ENCODE measurements at regions not wholly inside any gene's neighbourhood (a gene's known extent, or its start where the extent isn't known, plus 50 kb on each side); places are given as distances from the start of the nearest gene placed in this dataset.
A peak's percentile ranks its signal among the peaks of the same experiment; 100 is the strongest.
"Not testable (repeated sequence)": the region's sequence is repeated elsewhere in the genome, so short reads cannot be mapped to it uniquely, and the experiment has no call there.

DNA sequence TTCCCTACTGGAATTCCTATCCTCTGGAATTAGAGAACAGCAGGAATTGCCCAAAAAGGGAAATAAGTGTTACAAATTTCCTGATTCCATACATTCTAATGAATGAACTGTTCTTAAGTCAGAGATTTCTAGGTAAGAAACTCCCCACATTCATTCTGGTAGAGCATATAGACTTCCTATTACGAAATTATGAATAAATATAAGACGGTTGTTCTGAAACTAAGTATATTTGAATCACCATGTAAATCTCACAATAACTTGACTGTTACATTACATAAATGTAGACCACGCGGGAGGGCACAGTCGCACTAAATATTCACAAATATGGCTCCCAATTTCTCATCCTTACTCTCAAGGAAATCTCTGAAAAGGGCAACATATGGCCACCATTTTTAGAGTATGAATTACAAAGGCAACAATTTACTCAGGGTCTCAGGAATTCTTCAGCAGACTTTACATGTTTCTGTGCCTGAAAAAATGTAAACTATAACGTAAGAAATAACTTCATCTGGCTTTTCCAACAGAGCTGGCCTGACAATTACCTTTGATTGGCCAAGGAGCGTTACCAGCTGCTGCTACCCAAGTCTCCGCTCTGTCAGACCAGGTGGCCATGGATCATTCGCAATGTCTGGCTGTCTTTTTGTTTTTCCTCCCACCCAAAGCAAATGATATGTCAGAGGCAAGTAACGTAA, 115.8 kb downstream of the MPP7 start:
- DNase-seq = no peak

DNA sequence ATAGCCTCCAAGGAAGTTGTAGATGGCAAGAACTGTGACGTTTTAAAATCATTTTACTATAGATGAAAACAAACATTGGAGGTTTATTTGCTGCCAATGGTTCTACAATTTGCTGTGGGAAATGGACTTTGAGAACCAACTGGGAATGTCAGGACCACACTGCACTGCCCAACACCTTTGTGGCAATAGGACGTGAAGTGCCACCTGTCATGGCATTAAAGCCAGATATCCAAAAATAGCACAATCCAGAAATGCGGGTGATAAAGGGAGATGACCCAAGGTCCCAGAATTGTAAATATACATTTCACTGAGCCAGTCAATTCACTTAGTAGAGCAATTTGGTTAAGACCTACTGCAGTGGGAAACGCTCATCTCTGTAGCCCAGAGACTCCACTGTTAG, 116.4 kb downstream of the MPP7 start:
- no peak for DNase-seq

DNA sequence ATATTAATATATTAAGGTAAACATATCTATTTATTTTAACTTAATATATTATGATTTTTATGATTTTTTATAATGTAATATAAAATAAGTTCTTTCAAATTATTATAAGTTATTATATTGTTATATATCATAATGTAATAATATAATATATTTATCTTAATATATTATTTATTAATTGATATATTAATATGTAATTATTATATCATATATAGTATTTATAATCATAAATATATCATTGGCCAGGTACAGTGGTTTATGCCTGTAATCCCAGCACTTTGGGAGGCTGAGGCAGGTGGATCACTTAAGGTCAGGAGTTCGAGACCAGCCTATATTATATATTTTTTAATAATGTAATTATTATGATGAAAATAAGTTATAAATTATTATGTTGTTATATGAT, 118.1 kb downstream of the MPP7 start:
- no peak for DNase-seq

DNA sequence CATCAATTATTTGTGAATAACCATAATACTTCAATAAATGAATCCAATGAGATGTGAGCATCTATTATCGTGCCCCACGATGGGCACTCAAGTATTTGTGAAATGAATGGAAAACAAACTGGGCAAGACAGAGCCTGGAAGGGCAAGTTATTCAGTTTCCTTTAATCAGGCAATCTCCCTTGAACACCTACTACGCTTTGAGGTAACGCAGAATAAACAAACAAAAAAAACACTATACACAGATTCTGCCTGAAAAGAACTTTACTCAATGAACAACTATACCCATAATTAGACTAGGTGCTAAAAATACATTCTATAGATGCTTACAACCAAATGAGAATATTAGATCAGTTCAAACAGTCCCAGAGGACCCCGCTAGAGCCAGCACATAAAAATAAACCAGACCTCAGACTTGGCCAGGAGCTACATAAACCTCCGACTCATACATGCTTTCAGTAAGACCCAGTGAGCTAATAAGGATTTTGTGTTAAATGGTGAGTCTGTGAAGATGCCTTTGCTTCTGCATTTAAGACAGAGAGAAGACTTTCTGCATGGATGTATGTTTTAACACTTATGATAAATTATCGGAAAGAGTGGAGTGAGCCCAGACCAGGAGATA, 121.3 kb downstream of the MPP7 start:
- DNase-seq = no peak

DNA sequence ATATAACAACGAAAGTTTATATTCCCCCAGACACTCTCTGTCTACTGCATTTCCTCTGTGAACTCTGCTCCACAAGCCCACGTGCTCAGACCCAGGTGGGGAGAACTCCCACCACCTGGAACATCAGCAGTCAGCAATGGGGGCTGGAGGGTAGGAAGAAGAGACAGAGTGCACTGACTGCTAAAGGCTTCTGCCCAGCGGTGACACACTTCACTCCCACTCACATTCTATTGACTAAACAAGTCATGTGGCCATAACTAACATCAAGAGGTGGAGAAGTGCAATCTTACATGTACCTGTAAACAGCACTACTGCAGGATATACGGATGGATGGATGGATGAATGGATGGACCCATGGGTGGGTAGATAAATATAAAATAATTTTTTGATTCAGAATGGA, 122.2 kb downstream of the MPP7 start:
- DNase-seq = peak; percentile 11

DNA sequence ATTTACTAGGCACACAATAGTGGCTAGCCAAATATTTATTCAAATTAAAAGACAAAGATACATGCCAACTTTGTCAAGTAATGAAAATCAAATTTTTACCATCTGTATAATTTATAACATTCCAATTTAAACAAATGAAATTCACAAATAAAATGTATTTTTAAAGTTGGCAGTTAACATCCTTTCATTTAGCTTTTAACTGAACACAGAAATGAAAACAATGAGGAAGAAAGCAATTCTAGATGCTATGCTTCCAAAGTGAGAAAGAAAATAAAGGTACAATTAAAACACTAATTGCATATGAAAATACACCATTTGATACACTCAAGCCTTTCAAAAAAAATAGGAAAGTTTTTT, 123.1 kb downstream of the MPP7 start:
- no peak for DNase-seq

DNA sequence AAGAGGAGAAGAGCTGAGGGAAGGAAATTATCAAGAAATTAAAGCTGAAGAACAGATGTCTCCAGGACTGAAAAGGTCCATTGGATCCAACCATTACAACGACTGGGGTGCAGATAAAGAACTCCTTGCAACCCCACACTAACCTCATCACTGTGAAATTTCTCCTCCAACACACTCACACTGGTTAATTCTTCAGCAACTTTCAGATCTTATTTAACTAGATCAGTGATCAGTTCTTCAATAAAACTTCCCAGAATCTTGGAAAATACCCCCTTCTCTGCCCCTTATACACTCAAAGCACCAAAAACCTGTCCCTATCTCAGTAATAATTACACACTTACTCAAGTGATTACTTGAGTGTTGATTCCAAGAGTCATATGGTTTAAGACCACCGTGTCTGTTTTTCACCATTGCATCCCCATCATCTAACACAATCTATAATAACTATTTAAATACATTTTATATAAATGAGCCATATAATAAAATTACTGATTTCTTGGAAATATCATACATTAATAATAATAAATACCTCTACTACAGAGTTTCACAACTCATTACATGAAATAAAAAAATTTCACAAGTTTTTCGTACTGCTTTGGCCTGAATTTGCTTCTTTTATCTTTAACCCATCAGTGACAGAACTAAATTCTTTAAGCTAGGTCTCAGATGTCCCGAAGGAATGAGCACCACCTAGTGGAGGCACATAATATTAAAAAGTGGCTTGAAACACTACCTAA, 123.7 kb downstream of the MPP7 start:
- peak; percentile 87 for DNase-seq

DNA sequence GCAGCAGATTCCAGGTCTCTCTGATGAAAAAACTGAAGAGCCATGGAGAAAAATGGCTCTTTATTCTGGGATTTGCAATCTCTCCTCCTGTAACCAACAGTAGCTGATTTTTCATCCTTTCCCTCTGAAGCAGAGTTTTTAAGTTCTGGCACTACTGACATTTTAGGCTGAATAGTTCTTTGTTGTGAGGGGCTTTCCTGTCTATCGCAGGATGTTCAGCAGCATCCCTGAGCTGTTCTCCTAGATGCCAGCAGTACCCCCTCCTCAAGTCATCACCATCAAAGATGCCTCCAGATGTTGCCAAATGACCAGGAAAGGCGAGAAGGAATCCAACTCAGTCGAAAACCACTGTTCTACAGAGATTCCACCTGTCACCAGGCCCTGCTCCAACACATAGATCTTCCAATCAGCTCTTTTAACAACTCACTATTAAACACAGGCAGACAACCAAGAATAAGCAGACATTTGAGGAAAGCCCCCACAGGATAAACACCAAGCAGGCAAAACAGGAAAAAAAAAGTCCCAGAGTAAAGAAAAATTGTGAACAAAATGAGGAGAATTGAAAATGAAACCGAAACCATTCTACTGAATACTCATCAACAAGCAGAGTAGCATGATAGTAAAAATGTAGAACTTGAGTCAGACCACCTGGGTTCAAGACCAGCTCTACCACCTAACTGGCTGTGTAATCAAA, 124.8 kb downstream of the MPP7 start:
- DNase-seq = peak; percentile 83

DNA sequence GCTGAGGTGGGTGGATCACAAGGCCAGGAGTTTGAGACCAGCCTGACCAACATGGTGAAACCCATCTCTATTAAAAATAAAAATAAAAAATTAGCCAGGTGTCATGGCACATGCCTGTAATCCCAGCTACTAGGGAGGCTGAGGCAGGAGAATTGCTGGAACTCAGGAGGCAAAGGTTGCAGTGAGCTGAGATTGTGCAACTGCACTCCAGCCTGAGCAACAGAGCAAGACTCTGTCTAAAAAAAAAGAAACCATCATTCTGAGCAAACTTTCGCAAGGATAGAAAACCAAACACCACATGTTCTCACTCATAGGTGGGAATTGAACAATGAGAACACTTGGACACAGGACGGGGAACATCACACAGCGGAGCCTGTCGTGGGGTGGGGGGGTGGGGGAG, 126.4 kb downstream of the MPP7 start:
- not testable (repeated sequence) for DNase-seq

DNA sequence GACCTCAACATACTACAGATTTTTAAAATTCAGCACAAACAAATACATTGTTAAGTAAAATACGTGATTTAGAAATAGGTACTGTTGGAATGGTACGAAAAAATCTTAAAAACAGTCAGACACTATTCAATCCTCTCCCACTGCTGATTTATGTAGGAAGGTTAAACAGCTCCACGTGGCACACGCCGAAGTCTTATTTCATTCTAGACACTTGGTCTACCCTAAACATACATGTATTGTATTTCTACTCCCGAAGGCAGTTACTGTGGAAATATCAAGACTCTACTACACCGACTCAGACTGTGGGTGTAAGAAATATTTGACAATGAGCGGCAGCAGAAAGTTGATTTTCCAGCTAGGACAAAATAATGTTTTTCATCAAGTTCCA, 130.6 kb downstream of the MPP7 start:
- no peak for DNase-seq

DNA sequence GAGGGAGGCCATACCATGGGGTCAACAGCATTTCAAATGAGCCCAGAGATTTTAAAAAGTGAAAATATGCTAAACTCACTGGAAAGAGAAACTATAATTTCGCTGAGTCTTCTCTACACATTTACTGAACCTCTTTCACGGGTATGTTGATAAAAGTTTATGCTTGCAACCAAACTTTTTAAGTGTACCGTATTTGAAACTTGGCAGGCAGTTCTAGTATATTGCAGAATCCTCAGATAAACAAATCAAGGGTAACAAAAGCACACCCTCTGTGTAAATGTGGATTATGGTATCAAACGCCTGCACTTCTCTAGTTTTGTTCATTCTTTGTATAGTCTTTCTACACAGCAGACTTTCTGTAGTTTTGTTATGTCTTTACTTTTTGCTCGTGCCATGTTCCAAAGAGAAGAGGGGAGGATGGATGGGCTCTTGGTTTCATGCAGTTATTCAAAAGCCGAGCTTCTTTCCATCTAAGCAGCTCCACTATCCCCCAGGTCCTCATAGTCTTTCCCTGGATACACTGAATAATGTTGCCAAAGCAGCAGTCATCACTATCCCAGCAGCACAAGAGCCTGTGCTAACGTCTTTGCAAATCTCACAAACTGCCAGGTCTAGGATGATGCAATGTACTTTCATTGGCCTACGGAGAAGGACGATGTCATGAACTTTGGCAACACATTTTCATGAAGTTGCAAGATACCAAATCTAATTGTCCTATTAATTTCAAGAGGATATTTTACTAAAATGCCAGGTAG, 131.2 kb downstream of the MPP7 start:
- peak; percentile 35 for DNase-seq

DNA sequence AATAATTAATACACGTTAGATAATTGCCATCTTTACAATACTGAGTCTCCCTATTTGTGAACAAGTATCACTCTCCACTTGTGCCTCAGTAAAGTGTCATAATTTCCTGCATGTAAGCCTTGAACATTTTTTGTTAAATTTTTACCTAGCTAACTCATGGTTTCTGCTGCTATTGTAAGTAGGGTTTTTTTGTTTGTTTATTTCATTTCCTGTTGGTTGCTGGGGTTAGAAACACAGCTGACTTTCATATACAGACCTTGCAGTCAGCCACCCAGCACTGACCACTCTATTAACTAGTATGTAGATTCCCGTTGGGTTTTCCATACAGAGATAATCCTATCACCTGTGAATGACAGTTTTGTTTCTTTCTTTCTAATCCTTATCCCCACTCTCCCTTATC, 133.3 kb downstream of the MPP7 start:
- no peak for DNase-seq

DNA sequence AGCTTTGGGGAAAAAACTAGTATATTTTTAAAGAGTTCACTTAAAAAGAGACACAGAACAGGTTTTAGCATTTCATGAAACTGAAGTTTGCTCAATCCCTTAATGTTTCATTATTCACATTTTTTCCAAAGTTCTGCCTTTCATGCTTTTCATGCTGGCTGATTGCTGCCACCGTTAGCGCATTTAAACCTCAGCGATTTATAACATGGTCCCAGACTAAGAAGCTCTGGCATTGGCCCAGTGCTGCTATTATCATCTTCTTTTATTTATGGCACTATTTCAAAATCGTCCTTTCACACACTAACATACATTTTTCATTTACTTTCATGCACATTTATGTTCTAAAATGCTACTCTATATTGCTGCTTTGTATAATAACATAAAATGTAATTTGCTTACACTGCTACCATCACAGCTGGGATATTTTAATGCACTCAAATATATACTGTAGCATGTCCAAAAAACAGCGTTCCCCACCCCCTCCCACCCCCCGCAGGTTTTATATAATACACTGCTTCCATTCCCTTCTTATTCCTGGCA, 141.9 kb downstream of the MPP7 start:
- DNase-seq = no peak

DNA sequence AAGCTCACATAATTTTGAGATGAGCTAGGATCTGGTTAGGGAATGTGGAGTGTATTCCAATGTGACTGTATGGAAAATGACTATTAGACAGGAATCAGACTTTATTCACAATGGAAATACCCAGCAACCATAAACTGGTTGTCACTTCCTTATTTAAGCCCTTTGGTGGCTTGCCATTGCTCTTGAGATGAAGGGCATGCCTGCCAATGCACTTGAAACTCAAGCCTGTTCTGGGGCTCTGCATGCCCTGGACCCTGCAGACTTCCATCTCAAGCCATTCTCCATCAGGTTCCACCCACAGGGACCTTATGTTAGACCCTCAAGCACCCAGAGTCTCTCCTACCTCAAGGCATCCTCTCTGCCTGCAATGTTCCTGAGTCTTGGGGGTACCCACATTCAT, 145.5 kb downstream of the MPP7 start:
- DNase-seq = no peak

DNA sequence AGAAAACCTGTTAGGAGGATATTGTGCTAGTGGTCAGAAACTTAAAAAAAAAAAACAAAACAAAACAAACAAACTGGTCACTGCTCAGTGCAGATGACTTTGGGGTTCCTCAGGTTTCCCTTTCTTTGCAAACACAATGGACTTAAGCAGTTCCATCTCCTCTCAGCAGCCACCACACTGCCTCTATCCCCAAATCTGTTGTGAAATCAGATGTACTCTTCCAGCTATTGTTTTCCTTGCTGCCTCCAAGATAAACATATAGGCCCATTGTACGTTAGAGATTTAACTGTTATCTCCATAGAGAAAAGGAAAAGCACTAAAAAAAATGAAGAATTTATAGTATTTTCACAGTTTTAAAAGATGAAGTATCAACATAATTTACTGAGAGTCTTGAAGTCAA, 147.1 kb downstream of the MPP7 start:
- no peak for DNase-seq

DNA sequence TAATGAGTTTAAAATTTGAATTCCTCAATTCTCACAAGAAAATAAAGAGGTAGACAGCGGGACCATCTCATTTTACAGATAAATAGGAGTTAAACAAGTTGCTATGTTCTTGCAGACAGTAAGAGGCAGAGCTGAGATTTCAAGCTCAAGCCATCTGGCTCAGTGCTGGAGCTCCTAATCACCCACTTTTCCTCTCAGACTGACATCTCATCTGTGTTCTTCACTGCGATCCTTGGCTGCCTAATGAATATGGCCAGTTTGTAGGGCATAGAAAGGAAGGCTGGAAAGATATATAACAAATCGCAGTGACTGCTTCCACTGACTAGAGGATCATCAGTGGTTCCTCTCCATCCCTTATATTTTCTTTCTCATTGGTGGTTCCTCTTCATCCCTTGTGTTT, 151.2 kb downstream of the MPP7 start:
- DNase-seq = no peak

DNA sequence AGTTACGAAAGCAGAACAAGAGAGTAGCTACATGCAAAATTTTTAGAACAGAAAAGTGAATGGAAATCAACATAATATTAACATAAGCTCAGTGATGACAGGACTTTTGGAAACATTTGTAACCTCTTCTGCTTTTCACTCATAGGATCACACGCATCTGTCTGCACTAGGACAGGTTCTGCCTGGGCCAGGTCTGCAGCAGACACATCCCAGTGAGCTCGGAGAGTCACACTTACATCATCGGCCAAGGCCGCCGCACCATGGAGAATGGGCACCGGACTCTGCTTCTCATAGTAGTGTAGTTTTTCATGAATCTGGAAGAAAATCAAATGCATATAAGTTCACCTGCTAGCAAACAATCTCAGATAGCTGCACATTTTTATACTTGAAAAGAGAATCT, 150.9 kb upstream of the ODAD2 start:
- no peak for DNase-seq

DNA sequence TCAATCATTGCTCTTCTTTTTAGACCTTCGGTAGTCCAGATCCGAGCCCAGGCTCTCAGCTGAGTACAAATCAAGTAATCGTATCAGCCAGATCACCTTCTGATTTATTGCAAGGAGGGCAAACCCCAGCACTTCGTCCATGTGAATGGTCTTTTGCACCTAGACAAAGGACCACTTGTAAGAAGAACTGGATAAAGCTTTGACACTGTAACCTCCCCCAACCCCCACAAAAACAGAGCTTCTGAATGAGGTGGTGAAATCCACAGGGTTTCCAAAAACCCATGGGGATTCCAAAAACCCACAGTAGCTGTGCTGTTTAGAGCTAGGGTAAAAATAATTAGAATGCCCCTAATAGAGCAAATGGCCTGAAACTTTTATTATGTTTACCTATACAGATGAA, 148.8 kb upstream of the ODAD2 start:
- no peak for DNase-seq

DNA sequence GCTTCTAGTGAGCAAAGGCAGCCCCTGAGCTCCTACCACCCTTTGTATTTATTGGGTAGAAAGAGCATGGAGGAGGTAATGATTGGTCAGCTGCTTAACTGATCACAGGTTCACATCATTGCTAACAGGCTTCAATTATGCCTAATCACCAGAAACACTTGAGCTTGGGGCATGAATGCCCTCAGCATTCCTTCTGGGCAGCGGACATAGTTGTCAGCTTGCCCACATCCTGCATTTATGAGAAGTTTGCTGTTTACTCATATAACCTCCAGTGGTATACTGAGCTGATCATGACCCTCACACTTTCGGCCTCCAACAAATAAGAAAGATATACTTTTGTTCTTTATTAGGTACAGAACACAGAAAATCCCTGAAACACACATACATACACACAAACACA, 140.3 kb upstream of the ODAD2 start:
- no peak for DNase-seq

DNA sequence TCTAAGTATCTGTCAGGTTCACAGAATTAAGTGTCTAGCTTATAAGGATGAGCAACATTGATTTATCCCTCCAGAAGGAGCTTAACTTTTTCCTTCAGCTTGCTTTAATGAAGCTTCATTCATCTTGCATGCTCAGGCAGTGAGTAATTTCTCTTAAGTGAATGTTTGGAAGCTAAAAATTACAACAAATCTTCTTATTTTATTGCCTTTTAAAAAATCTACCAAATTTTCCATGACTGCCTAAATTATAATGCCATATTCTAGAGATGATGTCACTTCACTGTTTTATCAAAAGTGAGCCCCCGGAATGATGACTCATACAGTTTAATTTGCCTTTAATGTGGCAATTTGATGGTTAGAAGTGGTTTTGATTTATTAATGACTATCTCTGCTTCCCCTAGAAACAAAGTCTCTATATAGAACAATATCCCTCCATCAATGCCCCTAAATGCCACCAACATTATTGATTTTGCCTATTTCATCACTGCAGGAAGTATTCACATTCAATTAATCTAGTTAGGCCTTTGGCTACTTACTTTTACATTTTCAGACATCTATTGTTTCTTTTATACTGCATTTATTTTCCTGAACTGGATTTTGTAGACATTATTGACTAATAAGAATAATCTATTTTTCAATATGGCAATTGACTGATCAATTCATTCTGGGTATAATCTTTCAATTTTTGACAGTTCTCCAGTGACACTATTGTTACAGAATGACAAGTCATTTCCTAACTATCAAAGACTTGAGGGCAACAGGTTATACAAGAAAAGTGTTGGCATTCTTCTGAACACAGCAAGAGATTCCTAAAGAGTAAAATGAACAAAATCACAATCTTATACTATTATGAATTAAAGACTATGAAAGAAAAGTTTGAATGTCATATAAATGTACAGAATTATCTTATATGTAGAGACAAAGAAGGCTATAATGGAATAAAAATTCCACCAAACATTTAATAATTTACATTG, 139.3 kb upstream of the ODAD2 start:
- no peak for DNase-seq

DNA sequence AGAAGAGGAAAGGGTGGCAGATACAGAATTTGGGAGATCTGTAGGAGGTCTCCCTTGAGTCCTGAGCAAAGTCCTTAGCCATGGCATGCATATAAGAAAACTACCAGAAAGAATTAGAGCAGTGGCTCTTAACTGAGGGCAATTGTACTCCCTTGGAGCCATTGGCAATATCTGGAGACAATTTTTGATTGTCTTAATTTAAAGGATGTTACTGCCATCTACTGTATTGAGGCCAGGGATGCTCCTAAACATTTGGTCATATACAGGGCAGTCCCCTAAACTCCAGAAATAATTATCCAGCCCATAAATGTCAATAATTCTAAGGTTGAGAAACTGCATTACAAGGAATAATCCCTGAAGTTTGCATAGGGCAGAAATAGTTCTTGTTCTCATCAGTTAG, 136.4 kb upstream of the ODAD2 start:
- DNase-seq = no peak

DNA sequence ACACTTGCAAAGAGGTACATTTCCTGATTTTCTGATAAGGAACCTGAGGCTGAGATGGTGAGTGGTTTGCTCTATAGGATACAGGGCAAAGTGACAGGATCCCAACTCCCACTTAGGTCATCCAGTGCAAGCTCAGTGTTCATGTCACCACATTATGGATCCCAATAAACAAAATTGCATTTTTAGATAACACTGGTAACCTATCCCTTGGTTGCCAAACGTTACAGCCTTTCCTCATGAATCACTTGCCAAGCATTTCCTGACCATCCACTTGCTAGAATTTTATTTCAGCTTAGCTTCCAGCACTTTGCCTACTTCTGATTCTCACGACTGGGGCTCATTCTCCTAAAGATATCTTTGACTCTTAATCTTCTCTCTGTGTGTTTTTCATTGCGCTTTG, 131.4 kb upstream of the ODAD2 start:
- no peak for DNase-seq

All from OCI-M1 (cell line).